NCI-H2196 treated with DMSO at 0.1 percent for 48 hours (cell line): ENCODE measurements at regions not wholly inside any gene's neighbourhood (a gene's known extent, or its start where the extent isn't known, plus 50 kb on each side); places are given as distances from the start of the nearest gene placed in this dataset.
"Not testable (repeated sequence)": the region's sequence is repeated elsewhere in the genome, so short reads cannot be mapped to it uniquely, and the experiment has no call there.

Source experiments
- DNase-seq: peaks from one replicate; lab custom pipeline; 2025; ENCODE audit not compliant: unreplicated experiment; lab: John Stamatoyannopoulos, UW

DNA sequence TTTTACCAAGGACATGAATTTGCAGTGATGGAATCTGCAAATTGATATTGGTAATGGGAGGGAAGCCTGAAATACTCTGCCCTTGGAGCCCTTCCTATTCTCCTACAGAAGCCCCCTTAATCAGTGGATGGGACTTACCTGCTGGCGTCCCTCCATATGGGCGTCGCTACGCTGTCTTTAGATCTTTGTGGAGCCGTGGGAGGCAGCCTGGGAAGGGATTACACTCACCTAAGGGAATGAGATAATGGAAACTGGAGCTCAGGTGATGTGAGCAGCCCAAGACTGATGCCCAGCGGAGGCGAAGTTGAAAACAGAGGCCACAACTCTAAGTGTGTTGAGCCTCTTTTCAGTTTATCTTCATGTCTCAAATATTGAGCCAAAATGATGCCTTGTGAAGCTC, 306.6 kb downstream of the MYCN start:
- DNase-seq = no peak

- no peak for DNase-seq
Measured at GRCh38 chr2:16246281-16246850, 306.0 kb downstream of the MYCN start.

DNA sequence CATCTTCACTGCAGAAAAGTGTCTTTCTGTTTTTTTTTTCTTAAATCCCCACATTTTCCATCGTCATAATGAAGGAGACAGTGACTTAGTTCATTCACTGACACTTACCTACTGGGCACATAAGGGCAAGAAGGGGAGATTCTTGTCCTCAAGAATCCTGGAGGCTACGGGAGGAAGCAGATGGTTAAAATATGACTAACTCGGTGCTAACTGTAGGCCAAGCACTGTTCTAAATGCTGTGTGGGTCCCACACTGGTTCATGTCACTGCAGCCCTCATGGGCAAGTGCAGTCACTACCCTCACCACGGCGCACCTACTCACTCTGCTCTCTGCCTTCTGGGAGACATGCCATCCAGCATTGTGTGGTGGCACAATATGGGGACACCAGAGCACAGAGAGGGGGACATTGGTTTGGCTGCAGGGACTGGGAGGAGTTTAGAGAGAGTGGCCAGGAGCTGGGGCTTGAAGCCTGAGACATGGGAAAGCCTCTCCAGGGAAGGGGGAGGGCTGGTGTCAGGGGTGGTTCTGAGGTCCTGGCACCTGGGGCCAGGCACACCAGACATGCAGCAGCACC, 305.2 kb downstream of the MYCN start:
- no peak for DNase-seq

GRCh38 chr2:16244966-16245320, 304.6 kb downstream of the MYCN start:
- no peak for DNase-seq

DNA sequence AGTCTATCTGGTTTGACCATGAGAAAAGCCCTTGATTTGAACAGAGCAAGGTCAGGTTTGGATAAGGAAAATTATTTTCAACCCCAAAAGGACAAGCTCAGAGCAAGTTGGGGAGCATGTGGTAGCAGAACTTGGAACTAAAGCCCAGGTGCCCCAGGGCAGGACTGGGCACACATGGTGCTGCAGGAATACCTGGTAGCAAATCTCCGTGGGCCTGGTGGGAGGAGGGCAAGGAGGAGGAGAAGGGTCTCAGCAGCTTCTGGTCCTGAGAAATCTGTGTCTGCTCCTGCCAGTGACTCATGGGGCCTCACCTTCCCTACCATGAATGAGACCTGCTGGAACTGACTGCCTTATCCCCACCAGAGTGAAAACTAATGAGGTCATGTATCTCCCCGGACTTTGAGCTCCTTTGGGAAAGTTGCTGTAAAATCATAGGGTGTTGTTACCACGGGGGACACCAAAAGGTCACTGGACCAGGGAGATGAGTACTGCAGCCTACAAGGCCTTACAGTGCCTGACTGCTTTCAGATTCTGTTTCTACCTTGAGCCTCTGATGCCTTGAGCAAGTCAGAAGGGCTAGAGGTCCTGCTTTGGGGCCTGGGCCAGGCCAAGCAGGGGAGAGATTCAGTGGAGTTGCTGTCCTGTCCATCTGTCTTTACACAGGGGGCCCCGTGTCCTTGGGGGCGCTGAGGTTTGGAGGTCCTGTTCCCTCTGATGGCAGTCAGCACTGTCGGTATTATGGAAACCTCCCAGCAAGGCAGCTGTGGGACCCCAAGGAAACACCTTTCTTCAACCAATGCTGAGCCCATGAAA, 304.0 kb downstream of the MYCN start:
- DNase-seq = no peak

DNA sequence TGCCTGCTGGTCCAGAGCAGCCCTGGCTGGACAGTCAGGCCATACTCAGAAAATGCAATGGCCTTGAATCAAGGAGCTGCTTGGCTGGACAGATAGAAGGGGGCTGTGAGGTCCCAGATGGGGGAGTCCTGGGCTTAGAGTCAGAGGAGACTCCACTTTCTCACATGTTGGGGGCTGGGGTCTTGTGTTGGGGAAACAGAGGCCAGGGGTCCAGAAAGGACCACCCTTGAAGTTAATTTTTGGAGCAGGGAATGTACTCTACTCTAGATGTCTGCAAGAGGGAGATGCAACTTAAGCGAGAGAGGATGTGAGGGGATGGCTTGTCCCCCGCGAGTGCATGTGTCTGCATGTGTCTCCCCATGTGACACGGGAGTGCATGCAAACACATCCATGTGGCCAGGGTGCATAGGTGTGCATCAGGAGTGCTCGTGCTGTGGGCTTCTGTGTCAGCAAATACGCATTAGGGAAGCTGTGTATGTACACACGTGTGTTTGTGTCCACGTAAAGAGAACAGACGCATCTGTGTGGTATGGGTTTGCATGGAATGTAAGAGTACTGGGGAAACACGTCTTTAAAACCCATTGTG, 303.2 kb downstream of the MYCN start:
- no peak for DNase-seq

GRCh38 chr2:16242906-16243305, 302.6 kb downstream of the MYCN start:
- DNase-seq = no peak

DNA sequence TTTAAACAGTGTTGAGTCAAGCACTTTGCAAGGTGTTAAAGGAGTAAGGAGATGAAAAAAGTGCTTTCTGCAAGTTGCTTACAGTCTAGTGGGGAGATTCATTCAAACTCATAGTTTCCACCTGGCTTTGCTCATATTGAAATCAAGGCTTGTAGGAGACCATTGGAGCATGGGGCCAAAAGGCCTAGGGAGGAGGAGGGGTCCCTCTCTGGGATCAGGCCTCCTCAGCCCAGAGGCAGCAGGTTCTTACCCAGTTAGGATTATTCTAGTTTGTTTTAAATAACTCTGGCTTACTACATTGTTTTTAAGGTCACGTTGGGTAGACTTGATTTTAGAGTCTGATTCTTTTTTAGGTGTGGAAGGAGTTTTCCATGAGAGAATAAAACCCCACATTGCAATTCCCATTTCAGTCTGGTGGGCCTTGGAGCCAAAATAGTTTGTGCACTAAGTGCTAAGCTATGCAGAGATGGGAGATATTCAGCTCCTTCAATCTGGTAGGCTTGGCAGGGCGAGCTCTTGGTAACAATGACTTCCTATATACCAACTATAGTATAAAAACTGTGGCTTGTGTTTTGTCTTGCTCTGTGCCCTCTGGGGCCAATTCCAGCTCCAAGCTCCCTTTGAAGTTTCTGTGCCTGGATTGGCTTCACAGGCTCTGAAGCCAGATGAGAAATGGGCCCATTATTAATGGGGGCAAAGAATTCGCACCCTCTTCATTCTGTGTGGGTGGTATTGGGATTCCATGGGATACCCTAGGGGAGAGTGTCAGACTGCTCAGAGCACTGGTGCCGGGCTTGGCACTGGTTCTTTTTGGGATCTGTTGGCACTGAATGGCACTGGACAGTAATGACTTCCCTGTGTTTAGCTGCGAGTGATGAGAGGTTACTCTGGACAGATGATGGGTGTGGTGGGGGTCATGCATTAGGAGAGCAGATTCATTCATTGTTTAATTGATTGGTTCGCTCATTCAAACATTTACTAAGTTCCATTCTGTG, 301.1 kb downstream of the MYCN start:
- no peak for DNase-seq

GRCh38 chr2:16240402-16240801, 300.1 kb downstream of the MYCN start:
- DNase-seq = no peak

DNA sequence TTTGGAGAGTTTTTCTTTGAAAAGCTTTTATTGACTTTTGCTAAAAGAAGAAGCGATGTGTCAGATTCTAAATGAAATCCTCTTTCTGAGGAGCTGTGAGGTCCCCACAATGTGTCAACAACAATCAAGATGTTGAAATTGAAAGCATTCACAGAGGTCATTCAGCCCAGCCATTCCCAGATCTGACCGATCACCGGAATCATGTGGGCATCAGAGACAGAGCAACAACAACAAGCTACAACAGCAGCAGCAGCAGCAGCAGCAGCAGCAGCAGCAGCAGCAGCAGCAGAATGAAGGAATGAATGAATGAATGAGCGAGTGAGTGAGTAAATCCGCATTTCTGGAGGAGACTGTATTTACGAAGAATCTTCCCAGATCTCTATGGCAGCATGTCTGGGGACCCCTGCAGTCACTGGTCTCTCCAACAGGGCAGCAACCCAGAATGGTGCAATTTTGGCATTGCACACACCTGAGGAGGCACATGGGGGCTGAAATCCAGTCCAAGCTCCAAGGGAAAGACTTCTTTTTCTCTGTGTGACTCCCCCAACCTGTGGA, 299.0 kb downstream of the MYCN start:
- DNase-seq = no peak

- no peak for DNase-seq
Measured at GRCh38 chr2:16238786-16239185, 298.4 kb downstream of the MYCN start.

GRCh38 chr2:16238001-16238761, 297.8 kb downstream of the MYCN start:
- no peak for DNase-seq

DNA sequence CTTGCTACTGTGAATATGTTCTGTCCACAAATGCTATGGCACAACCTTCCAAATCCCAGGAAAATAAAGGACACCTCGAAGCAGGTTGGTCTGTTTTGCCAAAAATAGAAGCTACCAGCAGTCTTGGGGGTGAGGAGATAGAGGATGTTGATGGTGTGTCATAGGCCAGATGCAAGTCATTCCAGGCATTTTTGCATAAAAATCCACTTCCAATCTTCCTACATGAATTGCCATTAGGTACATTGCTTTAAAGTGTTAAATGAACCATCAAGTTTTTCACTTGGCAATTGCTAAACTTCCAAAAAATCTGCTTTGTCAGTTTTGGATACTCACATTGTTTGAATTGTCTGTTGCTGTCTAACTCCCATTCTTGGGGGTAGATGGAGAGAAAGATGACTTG, 295.4 kb downstream of the MYCN start:
- DNase-seq = no peak

DNA sequence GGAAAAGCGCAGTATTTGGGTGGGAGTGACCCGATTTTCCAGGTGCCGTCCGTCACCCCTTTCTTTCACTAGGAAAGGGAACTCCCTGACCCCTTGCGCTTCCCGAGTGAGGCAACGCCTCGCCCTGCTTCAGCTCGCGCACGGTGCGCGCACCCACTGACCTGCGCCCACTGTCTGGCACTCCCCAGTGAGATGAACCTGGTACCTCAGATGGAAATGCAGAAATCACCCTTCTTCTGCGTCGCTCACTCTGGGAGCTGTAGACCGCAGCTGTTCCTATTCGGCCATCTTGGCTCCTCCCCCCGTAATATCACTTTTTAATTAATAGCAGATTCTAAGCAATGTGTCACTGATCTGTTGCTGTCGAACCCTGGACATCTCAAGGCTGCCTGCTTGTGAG, 294.9 kb downstream of the MYCN start:
- not testable (repeated sequence) for DNase-seq

DNA sequence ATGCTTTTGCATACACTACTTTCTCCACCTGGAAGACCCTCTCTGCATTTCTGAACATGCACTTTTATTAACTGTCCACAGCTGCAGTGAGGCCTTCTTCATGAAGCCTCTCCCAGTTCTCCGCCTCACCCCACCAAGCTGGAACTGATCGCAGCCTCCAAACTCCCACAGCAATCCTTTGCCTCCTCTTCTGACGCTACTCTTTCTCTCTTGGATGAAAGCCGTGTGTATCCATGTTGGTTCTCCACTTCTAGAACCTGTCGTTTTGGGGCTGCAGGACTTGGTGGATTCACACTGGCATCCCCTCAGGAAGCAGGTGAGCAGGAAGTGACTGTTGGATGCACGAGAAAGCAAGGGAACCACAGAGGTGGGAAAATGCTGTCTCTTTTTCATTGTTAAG, 288.6 kb downstream of the MYCN start:
- DNase-seq = no peak

DNA sequence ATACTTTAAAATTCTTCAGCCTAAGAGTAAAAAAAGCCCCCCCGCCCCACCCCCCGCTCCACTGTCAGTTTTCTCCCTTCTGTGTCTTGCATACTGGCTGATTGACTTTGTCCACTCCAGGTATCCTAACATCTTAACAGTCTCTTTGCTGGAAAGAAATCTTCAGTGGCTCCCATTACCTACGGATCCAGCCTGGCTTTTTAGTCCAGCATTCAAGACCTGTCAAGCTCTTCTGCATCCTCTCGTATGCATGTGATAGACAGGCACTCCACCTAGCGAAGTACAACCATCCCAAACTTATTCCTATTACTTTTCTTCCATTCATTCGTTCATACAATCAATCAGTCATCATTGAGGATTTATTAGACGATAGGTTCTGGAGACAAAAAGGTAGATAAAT, 288.1 kb downstream of the MYCN start:
- DNase-seq = no peak

GRCh38 chr2:16227811-16228462, 287.6 kb downstream of the MYCN start:
- DNase-seq = no peak

GRCh38 chr2:16226943-16227664, 286.8 kb downstream of the MYCN start:
- no peak for DNase-seq

- no peak for DNase-seq
Measured at GRCh38 chr2:16226381-16226780, 286.0 kb downstream of the MYCN start.
